ENCODE measurements at regions not wholly inside any gene's neighbourhood (a gene's known extent, or its start where the extent isn't known, plus 50 kb on each side); places are given as distances from the start of the nearest gene placed in this dataset.
A peak's percentile ranks its signal among the peaks of the same experiment; 100 is the strongest.

DNA sequence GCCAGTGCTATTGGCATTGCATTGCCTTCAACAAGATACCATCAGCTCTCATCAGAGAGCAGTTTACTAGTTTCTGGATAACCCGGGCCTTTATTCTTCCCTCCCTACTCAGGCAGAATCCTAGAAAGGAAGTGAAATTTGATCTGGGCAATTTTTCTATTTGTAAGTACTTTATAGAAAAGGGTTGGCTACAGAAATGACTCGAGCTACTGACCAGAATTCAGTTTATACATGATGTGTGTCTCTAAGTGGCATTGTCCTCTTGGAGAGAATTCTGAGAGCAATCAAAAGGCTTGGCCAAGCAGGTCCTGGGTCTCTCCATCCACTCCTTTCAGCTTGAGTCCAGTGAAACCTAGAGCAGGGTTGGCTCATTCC is 192.7 kb upstream of the LEF1 start:
- Histone ChIP-seq H3K9me2 (replicated peaks; ENCODE audit: insufficient read depth) (no peaks in the 10 kb centered on the region), H3K27ac (peak overlapping the region; percentile 35), H3K79me2 (no peaks in the 10 kb centered on the region), H3K27me3 (no peaks in the 10 kb centered on the region), H3K9me3 (ENCODE audit: low read depth) (no peaks in the 10 kb centered on the region), H2AFZ (no peak overlapping the region), H3K4me3 (no peak overlapping the region), H3K36me3 (replicated peaks; ENCODE audit: insufficient read depth, low read depth) (no peaks in the 10 kb centered on the region), H4K20me1 (ENCODE audit: insufficient read depth, poor library complexity, severe bottlenecking) (no peaks in the 10 kb centered on the region), H3K4me1 (ENCODE audit: insufficient read depth) (peaks cover 14% of the 10 kb centered on the region), H3K4me2 (peak overlapping the region; percentile 61)
- TF ChIP-seq EZH2phosphoT487 (IDR thresholded peaks at IDR 0.05; ENCODE audit: low read depth, severe bottlenecking, unreplicated experiment) (no peak), EZH2 (IDR thresholded peaks at IDR 0.05; ENCODE audit: borderline replicate concordance) (no peak)
- TF ChIP-seq, protein P1, sequence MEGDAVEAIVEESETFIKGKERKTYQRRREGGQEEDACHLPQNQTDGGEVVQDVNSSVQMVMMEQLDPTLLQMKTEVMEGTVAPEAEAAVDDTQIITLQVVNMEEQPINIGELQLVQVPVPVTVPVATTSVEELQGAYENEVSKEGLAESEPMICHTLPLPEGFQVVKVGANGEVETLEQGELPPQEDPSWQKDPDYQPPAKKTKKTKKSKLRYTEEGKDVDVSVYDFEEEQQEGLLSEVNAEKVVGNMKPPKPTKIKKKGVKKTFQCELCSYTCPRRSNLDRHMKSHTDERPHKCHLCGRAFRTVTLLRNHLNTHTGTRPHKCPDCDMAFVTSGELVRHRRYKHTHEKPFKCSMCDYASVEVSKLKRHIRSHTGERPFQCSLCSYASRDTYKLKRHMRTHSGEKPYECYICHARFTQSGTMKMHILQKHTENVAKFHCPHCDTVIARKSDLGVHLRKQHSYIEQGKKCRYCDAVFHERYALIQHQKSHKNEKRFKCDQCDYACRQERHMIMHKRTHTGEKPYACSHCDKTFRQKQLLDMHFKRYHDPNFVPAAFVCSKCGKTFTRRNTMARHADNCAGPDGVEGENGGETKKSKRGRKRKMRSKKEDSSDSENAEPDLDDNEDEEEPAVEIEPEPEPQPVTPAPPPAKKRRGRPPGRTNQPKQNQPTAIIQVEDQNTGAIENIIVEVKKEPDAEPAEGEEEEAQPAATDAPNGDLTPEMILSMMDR (IDR thresholded peaks at IDR 0.05; ENCODE audit: poor library complexity): no peak
- 47% methylated on average over 2 of the region's 2 CpGs for WGBS (ENCODE audit: low lambda C conversion rate, missing lambda C conversion rate)
- DNase-seq (ENCODE audit: low spot score): no peak

- WGBS (ENCODE audit: low lambda C conversion rate, missing lambda C conversion rate): 22% methylated on average over 12 of the region's 12 CpGs
- no peak overlapping the region for H2AFZ ChIP-seq
- H3K4me1 ChIP-seq (ENCODE audit: insufficient read depth): peaks cover 14% of the 10 kb centered on the region
- TF ChIP-seq EZH2phosphoT487 (IDR thresholded peaks at IDR 0.05; ENCODE audit: low read depth, severe bottlenecking, unreplicated experiment) (no peak), EZH2 (IDR thresholded peaks at IDR 0.05; ENCODE audit: borderline replicate concordance) (no peak)
- TF ChIP-seq, protein P1 (IDR thresholded peaks at IDR 0.05; ENCODE audit: poor library complexity): no peak
- H3K4me2 ChIP-seq: peak overlapping the region; percentile 61
- no peaks in the 10 kb centered on the region for H3K9me2 ChIP-seq (replicated peaks; ENCODE audit: insufficient read depth)
- no peaks in the 10 kb centered on the region for H3K9me3 ChIP-seq (ENCODE audit: low read depth)
- H3K36me3 ChIP-seq (replicated peaks; ENCODE audit: insufficient read depth, low read depth): no peaks in the 10 kb centered on the region
- peak overlapping the region; percentile 35 for H3K27ac ChIP-seq
- no peaks in the 10 kb centered on the region for H3K79me2 ChIP-seq
- peak; percentile 40 for DNase-seq (ENCODE audit: low spot score)
- no peaks in the 10 kb centered on the region for H3K27me3 ChIP-seq
- H4K20me1 ChIP-seq (ENCODE audit: insufficient read depth, poor library complexity, severe bottlenecking): no peaks in the 10 kb centered on the region
- no peak overlapping the region for H3K4me3 ChIP-seq
Measured at GRCh38 chr4:108360754-108361445, 192.2 kb upstream of the LEF1 start.

DNA sequence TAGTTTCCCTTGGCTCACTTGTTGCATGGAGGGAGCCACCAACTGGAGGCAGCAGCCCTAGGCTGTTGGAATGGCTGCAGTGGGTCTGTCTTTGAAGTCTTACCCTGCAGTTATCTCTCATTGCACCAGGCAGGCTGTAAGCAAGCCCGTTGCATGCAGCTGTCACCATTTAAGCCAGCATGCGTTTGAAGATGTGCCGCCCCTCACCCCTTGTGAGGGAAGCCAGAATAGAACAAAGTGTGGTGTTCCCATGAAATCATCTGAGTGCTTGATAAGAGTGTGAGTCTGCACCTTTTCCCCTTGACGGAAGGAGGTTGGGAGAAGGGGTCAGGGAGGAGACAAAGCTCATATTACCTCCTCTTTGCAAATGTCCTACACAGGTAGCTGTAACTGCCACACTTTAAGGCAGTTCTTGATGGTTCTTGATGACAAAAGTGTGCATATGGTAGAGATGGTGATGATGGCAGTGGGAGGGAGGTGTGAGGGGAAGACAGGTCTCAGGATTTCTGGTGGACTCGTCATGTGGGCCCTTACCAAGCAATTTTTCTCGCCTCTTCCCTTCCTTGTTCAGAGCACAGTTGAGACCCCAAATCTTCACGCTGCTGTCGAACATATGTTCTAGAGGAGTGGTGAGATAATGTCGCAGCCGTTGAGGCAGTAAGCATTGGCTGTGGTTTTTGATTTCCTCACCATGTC is 191.4 kb upstream of the LEF1 start:
- peak overlapping the region; percentile 61 for H3K4me2 ChIP-seq
- 49% methylated on average over 10 of the region's 10 CpGs for WGBS (ENCODE audit: low lambda C conversion rate, missing lambda C conversion rate)
- TF ChIP-seq, protein P1 (IDR thresholded peaks at IDR 0.05; ENCODE audit: poor library complexity): no peak
- TF ChIP-seq EZH2phosphoT487 (IDR thresholded peaks at IDR 0.05; ENCODE audit: low read depth, severe bottlenecking, unreplicated experiment): no peak

More for the DNA sequence above, 191.4 kb upstream of the LEF1 start:
- Histone ChIP-seq H2AFZ (no peak overlapping the region), H3K9me3 (ENCODE audit: low read depth) (no peaks in the 10 kb centered on the region), H3K36me3 (replicated peaks; ENCODE audit: insufficient read depth, low read depth) (no peaks in the 10 kb centered on the region), H3K27me3 (no peaks in the 10 kb centered on the region), H3K4me3 (no peak overlapping the region), H3K27ac (peak overlapping the region; percentile 35), H3K9me2 (replicated peaks; ENCODE audit: insufficient read depth) (no peaks in the 10 kb centered on the region), H3K4me1 (ENCODE audit: insufficient read depth) (peaks cover 20% of the 10 kb centered on the region), H4K20me1 (ENCODE audit: insufficient read depth, poor library complexity, severe bottlenecking) (no peaks in the 10 kb centered on the region), H3K79me2 (no peaks in the 10 kb centered on the region)
- no peak for DNase-seq (ENCODE audit: low spot score)
